ENCODE measurements at regions not wholly inside any gene's neighbourhood (a gene's known extent, or its start where the extent isn't known, plus 50 kb on each side); places are given as distances from the start of the nearest gene placed in this dataset.

GRCh38 chr5:54897001-54897400 is 88.4 kb downstream of the ESM1 start:
- no peaks in the 10 kb centered on the region for H3K9me3 Mint-ChIP-seq (ENCODE audit: low read depth, unreplicated experiment)
- CTCF ChIA-PET: no interaction called here
- no peak for TF ChIP-seq CTCF (IDR thresholded peaks at IDR 0.05; ENCODE audit: unreplicated experiment)
- intact Hi-C loops (cut with micrococcal nuclease; ENCODE audit: unreplicated experiment): loop anchor here (5.0 kb wide), 1 partner anchor 45 kb away; no protein-coding TSS in a partner anchor
- H3K36me3 Mint-ChIP-seq (ENCODE audit: insufficient read depth, unreplicated experiment): no peaks in the 10 kb centered on the region
- H3K27ac Mint-ChIP-seq (ENCODE audit: unreplicated experiment): no peak overlapping the region
- DNase-seq: no peak
- peaks cover 8% of the 10 kb centered on the region for H3K4me1 Mint-ChIP-seq (ENCODE audit: low read depth, unreplicated experiment)
- peaks cover 63% of the 10 kb centered on the region for H3K27me3 Mint-ChIP-seq (ENCODE audit: unreplicated experiment)
- H3K4me3 Mint-ChIP-seq (ENCODE audit: low read depth, unreplicated experiment): no peak overlapping the region
- no TSS peak for BruUV-seq (replicated peaks)

GRCh38 chr5:54895816-54896341 is 89.5 kb downstream of the ESM1 start:
- H3K9me3 Mint-ChIP-seq (ENCODE audit: low read depth, unreplicated experiment): no peaks in the 10 kb centered on the region
- BruUV-seq (replicated peaks): no TSS peak

GRCh38 chr5:54894957-54895815 is 90.2 kb downstream of the ESM1 start:
- intact Hi-C loops (cut with micrococcal nuclease; ENCODE audit: unreplicated experiment): loop anchor here (1.0 to 5.0 kb wide), 2 partner anchors 43 to 452 kb away; no protein-coding TSS in a partner anchor
- no TSS peak for BruUV-seq (replicated peaks)
- TF ChIP-seq CTCF (IDR thresholded peaks at IDR 0.05; ENCODE audit: unreplicated experiment): no peak
- Mint-ChIP-seq H3K36me3 (ENCODE audit: insufficient read depth, unreplicated experiment) (no peaks in the 10 kb centered on the region), H3K27ac (ENCODE audit: unreplicated experiment) (no peak overlapping the region), H3K9me3 (ENCODE audit: low read depth, unreplicated experiment) (no peaks in the 10 kb centered on the region), H3K4me3 (ENCODE audit: low read depth, unreplicated experiment) (peak overlapping the region; percentile 21), H3K27me3 (ENCODE audit: unreplicated experiment) (peaks cover 45% of the 10 kb centered on the region), H3K4me1 (ENCODE audit: low read depth, unreplicated experiment) (peaks cover 14% of the 10 kb centered on the region)
- DNase-seq: no peak
- CTCF ChIA-PET: interaction anchor here (0.8 to 1.9 kb wide), 7 partner anchors 28 to 651 kb away, joined by 3 to 12 read pairs (median 3); partner anchors contain the start of genes GPX8 and SNX18

More at GRCh38 chr5:54895816-54896341, 89.5 kb downstream of the ESM1 start:
- intact Hi-C loops (cut with micrococcal nuclease; ENCODE audit: unreplicated experiment): loop anchor here (1.0 to 5.0 kb wide), 2 partner anchors 44 to 453 kb away; no protein-coding TSS in a partner anchor
- peak; percentile 35 for TF ChIP-seq CTCF (IDR thresholded peaks at IDR 0.05; ENCODE audit: unreplicated experiment)
- no peaks in the 10 kb centered on the region for H3K36me3 Mint-ChIP-seq (ENCODE audit: insufficient read depth, unreplicated experiment)
- no peak overlapping the region for H3K27ac Mint-ChIP-seq (ENCODE audit: unreplicated experiment)
- peaks cover 51% of the 10 kb centered on the region for H3K27me3 Mint-ChIP-seq (ENCODE audit: unreplicated experiment)
- peaks cover 8% of the 10 kb centered on the region for H3K4me1 Mint-ChIP-seq (ENCODE audit: low read depth, unreplicated experiment)
- peak; percentile 34 for DNase-seq
- peak overlapping the region; percentile 21 for H3K4me3 Mint-ChIP-seq (ENCODE audit: low read depth, unreplicated experiment)
- CTCF ChIA-PET: interaction anchor here (0.5 to 1.9 kb wide), 8 partner anchors 28 to 660 kb away, joined by 3 to 12 read pairs (median 3); partner anchors contain the start of genes GPX8 and SNX18

DNA sequence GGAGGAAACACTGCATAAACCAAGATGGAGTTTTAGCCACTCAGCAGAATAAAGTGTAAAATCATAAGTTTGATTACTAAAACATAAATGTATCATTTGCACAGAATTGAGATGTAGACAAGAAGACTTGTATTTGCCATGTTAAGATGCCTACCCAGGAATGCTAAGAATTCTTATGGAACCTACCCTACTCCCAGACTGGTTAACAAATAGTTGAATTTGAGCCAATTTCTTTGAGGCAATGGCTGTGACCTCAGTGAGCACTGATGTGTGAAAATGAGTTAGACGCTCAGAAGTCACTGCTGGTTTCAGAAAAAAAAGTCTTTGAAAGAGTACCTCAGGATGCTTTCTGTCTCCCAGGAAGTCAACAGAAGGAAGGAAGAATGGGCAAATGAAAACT is 95.6 kb downstream of the ESM1 start:
- BruUV-seq (replicated peaks): no TSS peak
- Mint-ChIP-seq H3K36me3 (ENCODE audit: insufficient read depth, unreplicated experiment) (no peaks in the 10 kb centered on the region), H3K27me3 (ENCODE audit: unreplicated experiment) (peaks cover 21% of the 10 kb centered on the region), H3K9me3 (ENCODE audit: low read depth, unreplicated experiment) (no peaks in the 10 kb centered on the region), H3K27ac (ENCODE audit: unreplicated experiment) (no peak overlapping the region), H3K4me1 (ENCODE audit: low read depth, unreplicated experiment) (peaks cover 19% of the 10 kb centered on the region), H3K4me3 (ENCODE audit: low read depth, unreplicated experiment) (no peak overlapping the region)
- DNase-seq: peak; percentile 28
- CTCF ChIA-PET: no interaction called here
- TF ChIP-seq CTCF (IDR thresholded peaks at IDR 0.05; ENCODE audit: unreplicated experiment): no peak
- intact Hi-C loops (cut with micrococcal nuclease; ENCODE audit: unreplicated experiment): no loop called here
